ENCODE measurements at regions not wholly inside any gene's neighbourhood (a gene's known extent, or its start where the extent isn't known, plus 50 kb on each side); places are given as distances from the start of the nearest gene placed in this dataset.

DNA sequence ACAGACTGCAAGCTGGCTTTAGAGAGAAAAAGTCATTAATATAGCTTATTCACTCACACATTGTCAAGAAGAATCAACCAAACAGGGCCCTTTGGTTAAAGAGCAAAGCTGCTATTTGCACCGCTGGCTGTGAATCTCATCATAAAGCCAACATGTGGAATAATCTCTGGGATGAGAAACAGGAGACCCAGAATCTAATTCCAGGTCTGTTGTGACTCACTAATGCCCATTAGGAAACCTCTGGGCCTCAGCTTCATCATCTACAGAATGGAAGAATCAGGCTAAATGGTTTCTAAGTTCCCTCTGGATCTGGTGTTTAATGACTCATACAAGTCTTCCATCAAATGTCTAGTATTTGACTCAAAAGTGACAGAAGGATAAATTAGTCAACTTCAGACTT, 591.7 kb upstream of the DDX18 start:
- TF ChIP-seq, protein P1, sequence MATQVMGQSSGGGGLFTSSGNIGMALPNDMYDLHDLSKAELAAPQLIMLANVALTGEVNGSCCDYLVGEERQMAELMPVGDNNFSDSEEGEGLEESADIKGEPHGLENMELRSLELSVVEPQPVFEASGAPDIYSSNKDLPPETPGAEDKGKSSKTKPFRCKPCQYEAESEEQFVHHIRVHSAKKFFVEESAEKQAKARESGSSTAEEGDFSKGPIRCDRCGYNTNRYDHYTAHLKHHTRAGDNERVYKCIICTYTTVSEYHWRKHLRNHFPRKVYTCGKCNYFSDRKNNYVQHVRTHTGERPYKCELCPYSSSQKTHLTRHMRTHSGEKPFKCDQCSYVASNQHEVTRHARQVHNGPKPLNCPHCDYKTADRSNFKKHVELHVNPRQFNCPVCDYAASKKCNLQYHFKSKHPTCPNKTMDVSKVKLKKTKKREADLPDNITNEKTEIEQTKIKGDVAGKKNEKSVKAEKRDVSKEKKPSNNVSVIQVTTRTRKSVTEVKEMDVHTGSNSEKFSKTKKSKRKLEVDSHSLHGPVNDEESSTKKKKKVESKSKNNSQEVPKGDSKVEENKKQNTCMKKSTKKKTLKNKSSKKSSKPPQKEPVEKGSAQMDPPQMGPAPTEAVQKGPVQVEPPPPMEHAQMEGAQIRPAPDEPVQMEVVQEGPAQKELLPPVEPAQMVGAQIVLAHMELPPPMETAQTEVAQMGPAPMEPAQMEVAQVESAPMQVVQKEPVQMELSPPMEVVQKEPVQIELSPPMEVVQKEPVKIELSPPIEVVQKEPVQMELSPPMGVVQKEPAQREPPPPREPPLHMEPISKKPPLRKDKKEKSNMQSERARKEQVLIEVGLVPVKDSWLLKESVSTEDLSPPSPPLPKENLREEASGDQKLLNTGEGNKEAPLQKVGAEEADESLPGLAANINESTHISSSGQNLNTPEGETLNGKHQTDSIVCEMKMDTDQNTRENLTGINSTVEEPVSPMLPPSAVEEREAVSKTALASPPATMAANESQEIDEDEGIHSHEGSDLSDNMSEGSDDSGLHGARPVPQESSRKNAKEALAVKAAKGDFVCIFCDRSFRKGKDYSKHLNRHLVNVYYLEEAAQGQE (IDR thresholded peaks at IDR 0.05; ENCODE audit: insufficient read depth in 1 of 2, low read depth in 2 of 2, low read length in 2 of 2): no peak
- TF ChIP-seq FOXP2 (optimal IDR thresholded peaks at IDR 0.05; ENCODE audit: borderline replicate concordance, extremely low read depth, extremely low read length, insufficient read depth): no peak
- TF ChIP-seq POLR2AphosphoS5 (IDR thresholded peaks at IDR 0.05; ENCODE audit: low read depth, low read length): no peak
- TF ChIP-seq SIN3A (IDR thresholded peaks at IDR 0.05; ENCODE audit: borderline replicate concordance, insufficient read depth, low read length): no peak
- no peak for TF ChIP-seq TAF1 (IDR thresholded peaks at IDR 0.05; ENCODE audit: borderline replicate concordance, insufficient read depth, low read length)

DNA sequence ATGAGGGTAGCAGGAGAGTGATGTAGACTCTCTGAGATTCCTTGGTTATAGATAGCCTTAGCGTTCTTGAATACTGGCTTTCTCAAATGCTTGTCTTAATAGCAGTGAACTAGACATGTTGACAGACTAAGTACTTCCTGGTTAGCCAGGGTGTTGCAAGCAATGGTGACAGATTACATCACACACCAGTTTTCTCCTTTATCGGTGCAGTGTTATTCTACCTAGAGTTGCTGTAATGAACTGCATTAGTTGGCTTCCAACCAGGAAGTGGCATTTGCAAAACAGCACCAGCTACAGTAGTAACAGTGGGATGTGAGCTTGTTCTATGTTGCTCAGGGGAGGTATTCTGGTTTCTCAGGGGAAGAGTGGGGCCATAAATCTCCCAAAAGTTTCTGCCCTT, 582.2 kb upstream of the DDX18 start:
- no peak for TF ChIP-seq POLR2AphosphoS5 (IDR thresholded peaks at IDR 0.05; ENCODE audit: low read depth, low read length)

DNA sequence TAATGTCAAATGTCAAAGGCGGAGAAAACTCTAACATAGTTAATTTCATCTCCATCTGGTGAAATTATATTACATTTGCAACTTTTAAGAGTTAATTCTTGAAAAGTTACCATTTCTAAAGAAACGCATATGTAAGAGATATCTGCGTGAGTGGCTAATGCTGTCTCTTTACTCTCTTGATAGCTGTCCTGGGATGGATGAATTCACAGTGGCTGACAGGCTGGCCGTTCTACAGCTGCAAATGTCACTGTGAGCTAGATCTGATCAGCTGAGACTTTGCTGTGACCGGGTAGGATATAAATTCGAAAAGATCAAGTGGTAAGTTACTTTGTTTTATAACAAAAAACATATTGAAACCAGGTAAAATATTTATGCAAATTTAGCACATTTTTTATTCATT, 557.1 kb upstream of the DDX18 start:
- TF ChIP-seq, protein P1 (IDR thresholded peaks at IDR 0.05; ENCODE audit: insufficient read depth in 1 of 2, low read depth in 2 of 2, low read length in 2 of 2): no peak
- TF ChIP-seq POLR2AphosphoS5 (IDR thresholded peaks at IDR 0.05; ENCODE audit: low read depth, low read length) (no peak), SIN3A (IDR thresholded peaks at IDR 0.05; ENCODE audit: borderline replicate concordance, insufficient read depth, low read length) (no peak), FOXP2 (optimal IDR thresholded peaks at IDR 0.05; ENCODE audit: borderline replicate concordance, extremely low read depth, extremely low read length, insufficient read depth) (no peak), TAF1 (IDR thresholded peaks at IDR 0.05; ENCODE audit: borderline replicate concordance, insufficient read depth, low read length) (no peak)

DNA sequence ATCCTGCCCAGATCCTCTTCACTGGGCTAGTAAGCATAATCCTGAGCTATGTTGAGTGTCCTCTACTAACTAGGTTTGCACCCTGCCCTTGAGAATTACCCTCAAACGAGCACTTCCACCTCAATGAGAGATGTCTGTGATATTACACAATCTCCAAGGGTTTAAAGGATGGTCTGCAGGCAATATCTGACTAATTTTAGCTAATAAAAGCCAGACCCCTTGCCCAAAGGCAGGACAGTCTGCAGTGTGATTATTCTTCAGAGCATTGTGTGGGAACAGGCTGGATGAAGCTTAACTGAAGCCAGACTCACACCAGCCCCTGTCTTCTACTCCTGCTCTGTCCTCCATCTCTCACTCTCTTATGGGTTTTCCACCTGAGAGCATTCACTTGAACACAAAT, 544.9 kb upstream of the DDX18 start:
- TF ChIP-seq SIN3A (IDR thresholded peaks at IDR 0.05; ENCODE audit: borderline replicate concordance, insufficient read depth, low read length) (no peak), TAF1 (IDR thresholded peaks at IDR 0.05; ENCODE audit: borderline replicate concordance, insufficient read depth, low read length) (no peak), FOXP2 (optimal IDR thresholded peaks at IDR 0.05; ENCODE audit: borderline replicate concordance, extremely low read depth, extremely low read length, insufficient read depth) (no peak), POLR2AphosphoS5 (IDR thresholded peaks at IDR 0.05; ENCODE audit: low read depth, low read length) (no peak)
- TF ChIP-seq, protein P1 (IDR thresholded peaks at IDR 0.05; ENCODE audit: insufficient read depth in 1 of 2, low read depth in 2 of 2, low read length in 2 of 2): no peak

DNA sequence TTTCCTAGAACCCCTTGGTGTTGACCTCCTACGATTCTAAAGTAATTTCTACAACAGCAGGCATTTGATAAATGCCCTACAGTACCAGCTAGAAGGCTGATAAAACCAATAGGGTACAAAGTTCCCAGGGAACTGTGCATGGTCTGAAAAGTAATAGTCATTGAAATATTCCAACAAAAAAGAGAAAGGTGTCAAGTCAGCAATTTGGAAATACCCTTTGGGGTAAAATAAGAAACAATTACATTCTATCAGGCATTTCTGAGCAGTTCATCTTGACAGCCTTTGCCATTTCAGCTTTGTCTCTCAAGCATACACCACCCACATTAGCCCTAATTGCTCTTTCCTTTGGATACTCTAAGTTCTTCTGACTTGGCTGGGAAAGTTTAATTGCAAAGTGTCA, 542.9 kb upstream of the DDX18 start:
- TF ChIP-seq TAF1 (IDR thresholded peaks at IDR 0.05; ENCODE audit: borderline replicate concordance, insufficient read depth, low read length) (no peak), SIN3A (IDR thresholded peaks at IDR 0.05; ENCODE audit: borderline replicate concordance, insufficient read depth, low read length) (no peak), FOXP2 (optimal IDR thresholded peaks at IDR 0.05; ENCODE audit: borderline replicate concordance, extremely low read depth, extremely low read length, insufficient read depth) (no peak), POLR2AphosphoS5 (IDR thresholded peaks at IDR 0.05; ENCODE audit: low read depth, low read length) (no peak)
- TF ChIP-seq, protein P1 (IDR thresholded peaks at IDR 0.05; ENCODE audit: insufficient read depth in 1 of 2, low read depth in 2 of 2, low read length in 2 of 2): no peak

Measured in PFSK-1 (cell line).